ENCODE measurements at regions not wholly inside any gene's neighbourhood (a gene's known extent, or its start where the extent isn't known, plus 50 kb on each side); places are given as distances from the start of the nearest gene placed in this dataset.

DNA sequence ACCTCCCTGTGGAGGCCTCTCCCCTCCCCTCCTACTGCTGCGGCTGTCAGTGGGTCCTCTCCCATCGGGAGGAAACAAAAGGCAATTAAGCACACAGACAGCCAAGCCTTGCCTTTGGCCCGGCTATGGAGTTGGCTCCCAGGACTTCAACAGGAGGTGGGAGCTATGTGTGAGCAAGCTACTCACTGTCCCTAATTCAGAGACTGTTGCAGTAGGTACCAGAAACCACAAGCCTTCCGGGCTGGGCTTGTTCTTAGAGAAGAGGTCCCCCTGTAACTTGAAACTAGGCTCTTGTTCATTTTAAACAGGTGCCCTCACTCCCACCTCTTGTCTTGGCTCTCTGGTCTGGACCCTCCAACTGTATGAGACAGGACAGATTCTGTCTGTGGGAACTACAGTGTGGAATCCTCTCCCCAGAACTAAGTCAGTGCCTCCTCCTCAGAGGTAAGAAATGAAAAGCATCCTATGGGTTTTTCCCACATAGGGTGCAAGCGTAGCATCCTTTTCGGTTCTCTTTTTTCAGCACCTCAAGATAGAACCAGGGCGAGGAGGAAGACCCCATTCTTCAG lies 561.1 kb downstream of the EBF1 start:
- H3K36me3 ChIP-seq (replicated peaks in 1 of 2) = no peaks in the 10 kb centered on the region
- TF ChIP-seq, protein P1, sequence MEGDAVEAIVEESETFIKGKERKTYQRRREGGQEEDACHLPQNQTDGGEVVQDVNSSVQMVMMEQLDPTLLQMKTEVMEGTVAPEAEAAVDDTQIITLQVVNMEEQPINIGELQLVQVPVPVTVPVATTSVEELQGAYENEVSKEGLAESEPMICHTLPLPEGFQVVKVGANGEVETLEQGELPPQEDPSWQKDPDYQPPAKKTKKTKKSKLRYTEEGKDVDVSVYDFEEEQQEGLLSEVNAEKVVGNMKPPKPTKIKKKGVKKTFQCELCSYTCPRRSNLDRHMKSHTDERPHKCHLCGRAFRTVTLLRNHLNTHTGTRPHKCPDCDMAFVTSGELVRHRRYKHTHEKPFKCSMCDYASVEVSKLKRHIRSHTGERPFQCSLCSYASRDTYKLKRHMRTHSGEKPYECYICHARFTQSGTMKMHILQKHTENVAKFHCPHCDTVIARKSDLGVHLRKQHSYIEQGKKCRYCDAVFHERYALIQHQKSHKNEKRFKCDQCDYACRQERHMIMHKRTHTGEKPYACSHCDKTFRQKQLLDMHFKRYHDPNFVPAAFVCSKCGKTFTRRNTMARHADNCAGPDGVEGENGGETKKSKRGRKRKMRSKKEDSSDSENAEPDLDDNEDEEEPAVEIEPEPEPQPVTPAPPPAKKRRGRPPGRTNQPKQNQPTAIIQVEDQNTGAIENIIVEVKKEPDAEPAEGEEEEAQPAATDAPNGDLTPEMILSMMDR (IDR thresholded peaks at IDR 0.05) = no peak
- TF ChIP-seq POLR2A (IDR thresholded peaks at IDR 0.05) = no peak
- intact Hi-C loops (cut with DNase I) = no loop called here
- WGBS, 4 donors = 65 to 77% (median 73%) methylated on average over 7 of the region's 7 CpGs
- DNase-seq = no peak
- H3K4me1 ChIP-seq (replicated peaks in 1 of 2) = no peaks in the 10 kb centered on the region
- H3K27ac ChIP-seq = no peak overlapping the region
- no peaks in the 10 kb centered on the region for H3K9me3 ChIP-seq (replicated peaks in 1 of 3)
- no peak overlapping the region for H3K4me3 ChIP-seq
- H3K27me3 ChIP-seq = no peaks in the 10 kb centered on the region

DNA sequence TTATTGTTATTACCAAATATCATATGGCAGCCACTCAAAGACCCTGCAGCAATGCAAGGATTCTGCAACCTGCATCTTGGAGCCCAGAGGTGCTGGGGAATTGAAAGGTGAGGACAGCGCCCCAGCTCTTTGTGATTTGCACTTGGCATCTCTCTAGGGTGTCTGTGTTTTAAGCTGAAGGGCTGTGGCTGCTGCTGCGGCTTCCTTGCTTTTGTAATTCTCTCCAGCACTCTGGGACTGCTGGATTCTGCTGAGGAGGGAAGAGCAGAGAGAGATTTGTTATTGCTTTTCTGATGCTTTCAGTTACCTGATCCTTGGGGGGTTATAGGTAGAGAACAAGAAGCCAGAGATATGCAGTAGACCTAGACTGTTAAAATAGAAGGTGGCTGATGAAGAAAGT lies 562.4 kb downstream of the EBF1 start:
- H3K27me3 ChIP-seq = no peaks in the 10 kb centered on the region
- H3K27ac ChIP-seq = no peak overlapping the region
- no peaks in the 10 kb centered on the region for H3K36me3 ChIP-seq (replicated peaks in 1 of 2)
- no peak overlapping the region for H3K4me3 ChIP-seq
- 79 to 91% (median 85%) methylated on average over 2 of the region's 2 CpGs for WGBS, 4 donors
- no peaks in the 10 kb centered on the region for H3K9me3 ChIP-seq (replicated peaks in 1 of 3)
- TF ChIP-seq, protein P1 (IDR thresholded peaks at IDR 0.05) = no peak
- TF ChIP-seq POLR2A (IDR thresholded peaks at IDR 0.05) = no peak
- no peak for DNase-seq
- H3K4me1 ChIP-seq (replicated peaks in 1 of 2) = no peaks in the 10 kb centered on the region
- intact Hi-C loops (cut with DNase I) = no loop called here

GRCh38 chr5:158534203-158534602 lies 565.5 kb downstream of the EBF1 start:
- WGBS, 4 donors = 89 to 92% (median 92%) methylated on average over 10 of the region's 10 CpGs
- no peak overlapping the region for H3K4me3 ChIP-seq
- H3K27ac ChIP-seq = no peak overlapping the region
- TF ChIP-seq, protein P1 (IDR thresholded peaks at IDR 0.05) = no peak
- no peak for TF ChIP-seq POLR2A (IDR thresholded peaks at IDR 0.05)
- H3K27me3 ChIP-seq = no peaks in the 10 kb centered on the region
- no peaks in the 10 kb centered on the region for H3K36me3 ChIP-seq (replicated peaks in 1 of 2)
- H3K9me3 ChIP-seq (replicated peaks in 1 of 3) = no peaks in the 10 kb centered on the region
- no peaks in the 10 kb centered on the region for H3K4me1 ChIP-seq (replicated peaks in 1 of 2)
- no peak for DNase-seq
- intact Hi-C loops (cut with DNase I) = no loop called here

GRCh38 chr5:158532739-158533138 lies 567.0 kb downstream of the EBF1 start:
- no peak overlapping the region for H3K27ac ChIP-seq
- no peaks in the 10 kb centered on the region for H3K9me3 ChIP-seq (replicated peaks in 1 of 3)
- no peak for TF ChIP-seq POLR2A (IDR thresholded peaks at IDR 0.05)
- TF ChIP-seq, protein P1 (IDR thresholded peaks at IDR 0.05) = no peak
- DNase-seq = no peak
- H3K4me3 ChIP-seq = no peak overlapping the region
- intact Hi-C loops (cut with DNase I) = no loop called here
- 86 to 90% (median 88%) methylated on average over 5 of the region's 5 CpGs for WGBS, 4 donors
- H3K4me1 ChIP-seq (replicated peaks in 1 of 2) = no peaks in the 10 kb centered on the region
- H3K36me3 ChIP-seq (replicated peaks in 1 of 2) = no peaks in the 10 kb centered on the region
- H3K27me3 ChIP-seq = no peaks in the 10 kb centered on the region

Data from adrenal gland (tissue), 9 donors.